GM21786 (cell line): ENCODE measurements at regions not wholly inside any gene's neighbourhood (a gene's known extent, or its start where the extent isn't known, plus 50 kb on each side); places are given as distances from the start of the nearest gene placed in this dataset.

Experiments
- ATAC-seq: cut with Tn5 transposase; IDR thresholded peaks from one replicate; pipeline ENCODE4 v1.9.1; 2021; ENCODE audit not compliant: unreplicated experiment

- ATAC-seq = no peak
These were observed 789.6 kb downstream of the TBC1D22A start for GRCh38 chr22:47552024-47552423.

GRCh38 chr22:47551431-47551775 lies 789.0 kb downstream of the TBC1D22A start:
- no peak for ATAC-seq

- ATAC-seq = no peak
These were observed 788.3 kb downstream of the TBC1D22A start for GRCh38 chr22:47550524-47551430.

- no peak for ATAC-seq
These were observed 787.4 kb downstream of the TBC1D22A start for GRCh38 chr22:47549741-47550340.

- ATAC-seq = no peak
These were observed 786.7 kb downstream of the TBC1D22A start for GRCh38 chr22:47548953-47549740.

GRCh38 chr22:47547881-47548650 lies 785.6 kb downstream of the TBC1D22A start:
- no peak for ATAC-seq

- ATAC-seq = no peak
These were observed 784.8 kb downstream of the TBC1D22A start for GRCh38 chr22:47547239-47547661.

GRCh38 chr22:47544696-47545095 lies 782.2 kb downstream of the TBC1D22A start:
- no peak for ATAC-seq

- no peak for ATAC-seq
These were observed 781.0 kb downstream of the TBC1D22A start for GRCh38 chr22:47543447-47543846.

- no peak for ATAC-seq
These were observed 777.6 kb downstream of the TBC1D22A start for GRCh38 chr22:47540011-47540410.

- no peak for ATAC-seq
These were observed 776.9 kb downstream of the TBC1D22A start for GRCh38 chr22:47539374-47539773.

GRCh38 chr22:47535681-47536080 lies 773.2 kb downstream of the TBC1D22A start:
- ATAC-seq = no peak

GRCh38 chr22:47534804-47535410 lies 772.5 kb downstream of the TBC1D22A start:
- ATAC-seq = no peak

- no peak for ATAC-seq
These were observed 771.7 kb downstream of the TBC1D22A start for GRCh38 chr22:47533961-47534803.

GRCh38 chr22:47517062-47517461 lies 754.6 kb downstream of the TBC1D22A start:
- no peak for ATAC-seq

- ATAC-seq = no peak
These were observed 753.1 kb downstream of the TBC1D22A start for GRCh38 chr22:47515384-47516125.

- no peak for ATAC-seq
These were observed 750.2 kb downstream of the TBC1D22A start for GRCh38 chr22:47512617-47513016.

GRCh38 chr22:47504962-47505361 lies 742.5 kb downstream of the TBC1D22A start:
- ATAC-seq = no peak

GRCh38 chr22:47498969-47499495 lies 736.6 kb downstream of the TBC1D22A start:
- ATAC-seq = no peak
